ENCODE measurements at regions not wholly inside any gene's neighbourhood (a gene's known extent, or its start where the extent isn't known, plus 50 kb on each side); places are given as distances from the start of the nearest gene placed in this dataset.

GRCh38 chrX:25618248-25618647 lies 519.9 kb upstream of the MAGEB18 start:
- intact Hi-C loops (cut with micrococcal nuclease; ENCODE audit: unreplicated experiment): no loop called here
- ChIA-PET POLR2A (no interaction called here), CTCF (ENCODE audit: unreplicated experiment) (no interaction called here)
- Histone ChIP-seq H2AFZ (ENCODE audit: low read length) (no peak overlapping the region), H3K36me3 (ENCODE audit: insufficient read depth, low read length) (no peaks in the 10 kb centered on the region), H3K79me2 (ENCODE audit: insufficient read depth, low read depth, low read length) (no peaks in the 10 kb centered on the region), H3K4me3 (ENCODE audit: low read depth, low read length, poor library complexity, severe bottlenecking) (no peak overlapping the region), H3K27ac (ENCODE audit: low read depth, low read length, poor library complexity, severe bottlenecking) (no peak overlapping the region), H3K4me1 (ENCODE audit: insufficient read depth, low read length, poor library complexity, severe bottlenecking) (no peaks in the 10 kb centered on the region), H3K9me3 (ENCODE audit: low read length) (no peaks in the 10 kb centered on the region), H4K20me1 (ENCODE audit: insufficient read depth, low read length) (no peaks in the 10 kb centered on the region), H3K4me2 (ENCODE audit: low read length) (no peak overlapping the region), H3K9me2 (ENCODE audit: insufficient read depth, low read length) (no peaks in the 10 kb centered on the region)
- no peak for DNase-seq (ENCODE audit: low spot score)
- BruUV-seq (replicated peaks): no TSS peak
- TF ChIP-seq EZH2phosphoT487 (IDR thresholded peaks at IDR 0.05; ENCODE audit: borderline replicate concordance, low read depth, low read length) (no peak), CTCF (conservative IDR thresholded peaks at IDR 0.05; ENCODE audit: low read length) (no peak)

- H3K79me2 ChIP-seq (ENCODE audit: insufficient read depth, low read depth, low read length): no peaks in the 10 kb centered on the region
- no peaks in the 10 kb centered on the region for H3K4me1 ChIP-seq (ENCODE audit: insufficient read depth, low read length, poor library complexity, severe bottlenecking)
- H3K27ac ChIP-seq (ENCODE audit: low read depth, low read length, poor library complexity, severe bottlenecking): no peak overlapping the region
- no peaks in the 10 kb centered on the region for H3K9me3 ChIP-seq (ENCODE audit: low read length)
- no peak for DNase-seq (ENCODE audit: low spot score)
- H3K36me3 ChIP-seq (ENCODE audit: insufficient read depth, low read length): no peaks in the 10 kb centered on the region
- no peak overlapping the region for H3K4me3 ChIP-seq (ENCODE audit: low read depth, low read length, poor library complexity, severe bottlenecking)
- no TSS peak for BruUV-seq (replicated peaks)
- no peak for TF ChIP-seq EZH2phosphoT487 (IDR thresholded peaks at IDR 0.05; ENCODE audit: borderline replicate concordance, low read depth, low read length)
- TF ChIP-seq CTCF (conservative IDR thresholded peaks at IDR 0.05; ENCODE audit: low read length): no peak
- H3K9me2 ChIP-seq (ENCODE audit: insufficient read depth, low read length): no peaks in the 10 kb centered on the region
- ChIA-PET CTCF (ENCODE audit: unreplicated experiment) (no interaction called here), POLR2A (no interaction called here)
- no peak overlapping the region for H2AFZ ChIP-seq (ENCODE audit: low read length)
- intact Hi-C loops (cut with micrococcal nuclease; ENCODE audit: unreplicated experiment): no loop called here
- H4K20me1 ChIP-seq (ENCODE audit: insufficient read depth, low read length): no peaks in the 10 kb centered on the region
- no peak overlapping the region for H3K4me2 ChIP-seq (ENCODE audit: low read length)
These were observed 497.9 kb upstream of the MAGEB18 start for GRCh38 chrX:25640276-25640675.

GRCh38 chrX:25646156-25646555 lies 492.0 kb upstream of the MAGEB18 start:
- intact Hi-C loops (cut with micrococcal nuclease; ENCODE audit: unreplicated experiment): no loop called here
- no peak for TF ChIP-seq CTCF (conservative IDR thresholded peaks at IDR 0.05; ENCODE audit: low read length)
- TF ChIP-seq EZH2phosphoT487 (IDR thresholded peaks at IDR 0.05; ENCODE audit: borderline replicate concordance, low read depth, low read length): no peak
- CTCF ChIA-PET (ENCODE audit: unreplicated experiment): no interaction called here
- H3K36me3 ChIP-seq (ENCODE audit: insufficient read depth, low read length): no peaks in the 10 kb centered on the region
- H3K79me2 ChIP-seq (ENCODE audit: insufficient read depth, low read depth, low read length): no peaks in the 10 kb centered on the region
- no peak overlapping the region for H3K4me3 ChIP-seq (ENCODE audit: low read depth, low read length, poor library complexity, severe bottlenecking)
- BruUV-seq (replicated peaks): no TSS peak
- H3K4me1 ChIP-seq (ENCODE audit: insufficient read depth, low read length, poor library complexity, severe bottlenecking): no peaks in the 10 kb centered on the region
- no peaks in the 10 kb centered on the region for H3K9me3 ChIP-seq (ENCODE audit: low read length)
- H3K4me2 ChIP-seq (ENCODE audit: low read length): no peak overlapping the region
- no peak overlapping the region for H2AFZ ChIP-seq (ENCODE audit: low read length)
- no peak for DNase-seq (ENCODE audit: low spot score)
- no peak overlapping the region for H3K27ac ChIP-seq (ENCODE audit: low read depth, low read length, poor library complexity, severe bottlenecking)
- no peaks in the 10 kb centered on the region for H4K20me1 ChIP-seq (ENCODE audit: insufficient read depth, low read length)
- POLR2A ChIA-PET: no interaction called here
- H3K9me2 ChIP-seq (ENCODE audit: insufficient read depth, low read length): no peaks in the 10 kb centered on the region
